Spleen (tissue), 11 donors: ENCODE measurements at regions not wholly inside any gene's neighbourhood (a gene's known extent, or its start where the extent isn't known, plus 50 kb on each side); places are given as distances from the start of the nearest gene placed in this dataset.
"Not testable (repeated sequence)": the region's sequence is repeated elsewhere in the genome, so short reads cannot be mapped to it uniquely, and the experiment has no call there.

ENCODE experiments used
- DNase-seq: peaks from one replicate; pipeline ENCODE4 v3.0.0-alpha.2; 2020
- H3K27ac ChIP-seq, 8 donors: fragments of 200-600 bp; sonication (generic) in 7 of 8; 1 replicate in 4 of 8; 2 replicates in 4 of 8; pipeline versions ENCODE4 v1.5.0 to v1.8.0; 2016 to 2021; ENCODE audit warnings: inconsistent platforms in 4 of 8, mild to moderate bottlenecking in 4 of 8, moderate library complexity in 1 of 8
- H3K27me3 ChIP-seq, 7 donors: fragments of 200-600 bp; sonication (generic) in 6 of 7; replicated peaks in 1 of 7; 1 replicate in 4 of 7; 2 replicates in 3 of 7; pipeline versions ENCODE4 v1.5.0 to v1.8.0; 2016 to 2021; ENCODE audit warnings: inconsistent platforms in 3 of 7, mild to moderate bottlenecking in 1 of 7
- H3K36me3 ChIP-seq, 6 donors: fragments of 200-600 bp; sonication (generic) in 5 of 6; 1 replicate in 4 of 6; 2 replicates in 2 of 6; pipeline versions ENCODE4 v1.5.0 to v1.8.0; 2016 to 2021; ENCODE audit warnings: inconsistent platforms in 2 of 6
- H3K4me1 ChIP-seq, 6 donors: fragments of 200-600 bp; sonication (generic) in 5 of 6; 1 replicate in 3 of 6; 2 replicates in 3 of 6; pipeline versions ENCODE4 v1.5.0 to v1.8.0; 2016 to 2021; ENCODE audit warnings: inconsistent platforms in 3 of 6
- H3K4me3 ChIP-seq, 8 donors: fragments of 200-600 bp; sonication (generic) in 7 of 8; 1 replicate in 4 of 8; 2 replicates in 4 of 8; pipeline versions ENCODE4 v1.5.0 to v1.8.0; 2016 to 2021; ENCODE audit warnings: inconsistent platforms in 4 of 8, mild to moderate bottlenecking in 4 of 8, moderate library complexity in 2 of 8
- H3K9me3 ChIP-seq, 8 donors: fragments of 200-600 bp; sonication (generic) in 7 of 8; 1 replicate in 4 of 8; 2 replicates in 4 of 8; pipeline versions ENCODE4 v1.5.0 to v1.8.0; 2016 to 2021; ENCODE audit warnings: inconsistent platforms in 4 of 8
- CTCF ChIP-seq, 11 experiments: fragments of 200-600 bp in 7 of 11; fragments of 450-650 bp in 4 of 11; sonication (generic) in 4 of 11; IDR thresholded peaks in 8 of 11; conservative IDR thresholded peaks in 3 of 11; 1 replicate in 7 of 11; 2 replicates in 4 of 11; pipeline versions ENCODE4 v1.4.0 to v1.8.0; 2016 to 2021; ENCODE audit warnings: antibody characterized with exemption in 11 of 11, inconsistent platforms in 4 of 11, mild to moderate bottlenecking in 1 of 11
- POLR2A ChIP-seq, 3 donors: fragments of 450-650 bp; IDR thresholded peaks; one replicate each; pipeline ENCODE4 v1.5.1; 2017; ENCODE audit warnings: antibody characterized with exemption in 3 of 3, mild to moderate bottlenecking in 1 of 3
- POLR2AphosphoS5 ChIP-seq, 3 donors: sonication (generic); formaldehyde crosslinking; IDR thresholded peaks; one replicate each; pipeline ENCODE4 v1.5.1; 2017; ENCODE audit warnings: antibody characterized with exemption in 3 of 3
- WGBS, 5 donors: extraction: QIAGEN DNeasy Blood & Tissue Kit in 3 of 5; methylation state at CpG; one replicate each; pipeline versions ENCODE4 v1.1.5 to v1.1.7; 2013 to 2018; 5-methylcytosine and 5-hydroxymethylcytosine counted together
- intact Hi-C: fragments of 100-400 bp; cut with DNase I; formaldehyde crosslinking; loops from one replicate; pipeline ENCODE4 v1.15.0; 2023; ENCODE audit warnings: low total_unique reads
- donor health status: healthy with polysubstance abuse.
- donor health status: DM: no; HTN: no; CAD: no; lungs with moderate emphysema.
- donor health status: DM: no; HTN: no; CAD: no.
- donor health status: Bipolar disorder and iron deficiency.
- donor health status: healthy.
- donor health status: DM: no; HTN: no; CAD: no.
- donor health status: DM: yes; HTN: yes; CAD: no.

DNA sequence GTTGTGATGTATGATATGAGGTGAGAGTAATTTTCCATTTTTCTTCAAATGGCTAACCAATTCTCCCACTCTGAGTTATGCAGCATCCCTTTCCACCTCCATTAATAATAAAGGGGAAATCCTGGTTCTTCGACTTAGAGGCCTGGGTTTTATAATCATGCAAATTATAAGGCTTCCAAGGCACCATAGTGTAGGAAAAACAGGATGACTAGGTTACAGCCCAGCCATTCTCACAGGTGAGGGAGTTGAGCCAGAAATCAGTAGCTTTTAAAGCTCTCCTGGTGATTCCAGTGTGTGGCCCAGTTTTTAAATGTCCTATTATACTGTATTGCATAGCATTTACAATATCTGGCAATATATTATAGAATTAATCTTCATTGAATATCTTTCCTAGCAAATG lies 203.1 kb downstream of the ARHGEF9 start:
- H3K9me3 ChIP-seq, result no peaks in the 10 kb centered on the region
- no peak overlapping the region for H3K27ac ChIP-seq
- no peak for DNase-seq
- intact Hi-C loops, result no loop called here
- H3K36me3 ChIP-seq, result no peaks in the 10 kb centered on the region
- H3K4me1 ChIP-seq, result no peaks in the 10 kb centered on the region
- 35 to 93% (median 56%) methylated on average over 1 of the region's 1 CpG for WGBS, 5 donors
- no peak for TF ChIP-seq CTCF (IDR thresholded peaks at IDR 0.05 in 8 of 11, conservative IDR thresholded peaks at IDR 0.05 in 3 of 11)
- TF ChIP-seq POLR2A (IDR thresholded peaks at IDR 0.05), result no peak
- no peak for TF ChIP-seq POLR2AphosphoS5 (IDR thresholded peaks at IDR 0.05)
- no peak overlapping the region for H3K4me3 ChIP-seq
- H3K27me3 ChIP-seq, result no peaks in the 10 kb centered on the region

- no peak for TF ChIP-seq CTCF (IDR thresholded peaks at IDR 0.05 in 8 of 11, conservative IDR thresholded peaks at IDR 0.05 in 3 of 11)
- TF ChIP-seq POLR2A (IDR thresholded peaks at IDR 0.05), result no peak
- TF ChIP-seq POLR2AphosphoS5 (IDR thresholded peaks at IDR 0.05), result no peak
- Histone ChIP-seq H3K4me1 (no peaks in the 10 kb centered on the region), H3K4me3 (no peak overlapping the region), H3K27ac (no peak overlapping the region), H3K9me3 (no peaks in the 10 kb centered on the region), H3K27me3 (no peaks in the 10 kb centered on the region), H3K36me3 (no peaks in the 10 kb centered on the region)
- WGBS, 5 donors, result 50 to 85% (median 66%) methylated on average over 4 to 5 of the region's 5 CpGs
- intact Hi-C loops, result no loop called here
- no peak for DNase-seq
Measured at GRCh38 chrX:63581398-63581797, 203.6 kb downstream of the ARHGEF9 start.

DNA sequence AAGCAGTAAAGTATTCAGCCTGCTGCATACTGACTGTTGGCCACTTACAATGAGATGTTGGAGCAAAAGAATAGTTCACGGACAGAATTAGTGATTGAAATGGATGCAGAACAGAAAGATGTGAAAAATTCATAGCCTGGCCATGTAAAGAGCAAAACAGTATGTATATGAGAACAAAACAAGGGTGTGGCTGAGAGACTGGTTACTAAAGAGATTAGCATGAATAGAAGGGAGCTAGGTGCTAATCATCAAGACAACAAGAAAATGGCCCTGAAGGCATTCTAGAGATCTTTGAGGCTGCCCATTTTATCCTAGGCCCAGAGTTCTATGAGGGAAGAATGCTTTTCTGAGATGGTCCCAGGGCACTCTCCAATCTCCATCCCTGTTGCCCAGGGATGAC lies 208.5 kb downstream of the ARHGEF9 start:
- no peaks in the 10 kb centered on the region for H3K4me1 ChIP-seq
- no peak for DNase-seq
- no peak overlapping the region for H3K27ac ChIP-seq
- no peaks in the 10 kb centered on the region for H3K27me3 ChIP-seq
- intact Hi-C loops, result no loop called here
- H3K9me3 ChIP-seq, result peaks cover 0 to 6% (median 0%) of the 10 kb centered on the region in 8 donors
- WGBS, 5 donors, result 68 to 96% (median 84%) methylated on average over 1 of the region's 1 CpG
- H3K36me3 ChIP-seq, result no peaks in the 10 kb centered on the region
- H3K4me3 ChIP-seq, result no peak overlapping the region
- TF ChIP-seq CTCF (IDR thresholded peaks at IDR 0.05 in 8 of 11, conservative IDR thresholded peaks at IDR 0.05 in 3 of 11) (no peak), POLR2A (IDR thresholded peaks at IDR 0.05) (no peak), POLR2AphosphoS5 (IDR thresholded peaks at IDR 0.05) (no peak)

GRCh38 chrX:63575700-63576099 lies 209.3 kb downstream of the ARHGEF9 start:
- WGBS, 5 donors, result 86 to 96% (median 87%) methylated on average over 3 of the region's 3 CpGs
- H3K4me1 ChIP-seq, intact Hi-C loops, H3K27ac ChIP-seq, H3K4me3 ChIP-seq, H3K27me3 ChIP-seq, H3K36me3 ChIP-seq, DNase-seq, H3K9me3 ChIP-seq: not testable (repeated sequence)

DNA sequence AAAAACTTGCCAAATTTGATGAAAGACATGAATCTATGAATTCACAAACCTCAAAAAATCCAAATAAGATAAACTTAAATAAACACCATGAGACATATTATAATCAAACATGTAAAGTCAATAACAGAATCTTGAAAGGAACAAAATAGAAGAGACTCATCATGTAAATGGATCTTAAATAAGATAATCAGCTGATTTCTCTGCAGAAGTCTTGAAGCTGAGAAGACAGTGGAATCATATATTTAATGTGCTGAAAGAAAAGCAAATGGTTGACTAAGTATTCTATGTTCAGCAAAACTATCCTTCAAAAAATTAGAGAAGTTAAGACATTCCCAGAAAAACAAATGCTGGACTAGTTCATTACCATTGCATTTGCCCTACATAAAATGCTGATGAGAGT lies 215.7 kb upstream of the SPIN4 start:
- Histone ChIP-seq H3K27ac (no peak overlapping the region), H3K4me3 (no peak overlapping the region), H3K4me1 (peaks cover 0 to 6% (median 2%) of the 10 kb centered on the region in 6 donors), H3K36me3 (no peaks in the 10 kb centered on the region), H3K27me3 (no peaks in the 10 kb centered on the region), H3K9me3 (peaks cover 0 to 18% (median 0%) of the 10 kb centered on the region in 8 donors)
- intact Hi-C loops, result no loop called here
- TF ChIP-seq POLR2AphosphoS5 (IDR thresholded peaks at IDR 0.05) (no peak), CTCF (IDR thresholded peaks at IDR 0.05 in 8 of 11, conservative IDR thresholded peaks at IDR 0.05 in 3 of 11) (no peak), POLR2A (IDR thresholded peaks at IDR 0.05) (no peak)
- DNase-seq, result no peak
